22Rv1 (cell line): ENCODE measurements at regions not wholly inside any gene's neighbourhood (a gene's known extent, or its start where the extent isn't known, plus 50 kb on each side); places are given as distances from the start of the nearest gene placed in this dataset.

ENCODE experiments used
- H3K27ac ChIP-seq: fragments of 450-650 bp; 2 replicates; pipeline ENCODE4 v1.5.1; 2017
- ZFX ChIP-seq: fragments of 450-650 bp; IDR thresholded peaks from 2 replicates; pipeline ENCODE4 v1.6.1; 2017; ENCODE audit warnings: antibody characterized with exemption, borderline replicate concordance
- TF ChIP-seq, protein P1 (sequence below): fragments of 450-650 bp; IDR thresholded peaks from 2 replicates; pipeline ENCODE4 v1.5.1; 2017; ENCODE audit warnings: mild to moderate bottlenecking

GRCh38 chr2:188713961-188714360 is 260.2 kb upstream of the COL3A1 start:
- TF ChIP-seq ZFX, result no peak
- TF ChIP-seq, protein P1, sequence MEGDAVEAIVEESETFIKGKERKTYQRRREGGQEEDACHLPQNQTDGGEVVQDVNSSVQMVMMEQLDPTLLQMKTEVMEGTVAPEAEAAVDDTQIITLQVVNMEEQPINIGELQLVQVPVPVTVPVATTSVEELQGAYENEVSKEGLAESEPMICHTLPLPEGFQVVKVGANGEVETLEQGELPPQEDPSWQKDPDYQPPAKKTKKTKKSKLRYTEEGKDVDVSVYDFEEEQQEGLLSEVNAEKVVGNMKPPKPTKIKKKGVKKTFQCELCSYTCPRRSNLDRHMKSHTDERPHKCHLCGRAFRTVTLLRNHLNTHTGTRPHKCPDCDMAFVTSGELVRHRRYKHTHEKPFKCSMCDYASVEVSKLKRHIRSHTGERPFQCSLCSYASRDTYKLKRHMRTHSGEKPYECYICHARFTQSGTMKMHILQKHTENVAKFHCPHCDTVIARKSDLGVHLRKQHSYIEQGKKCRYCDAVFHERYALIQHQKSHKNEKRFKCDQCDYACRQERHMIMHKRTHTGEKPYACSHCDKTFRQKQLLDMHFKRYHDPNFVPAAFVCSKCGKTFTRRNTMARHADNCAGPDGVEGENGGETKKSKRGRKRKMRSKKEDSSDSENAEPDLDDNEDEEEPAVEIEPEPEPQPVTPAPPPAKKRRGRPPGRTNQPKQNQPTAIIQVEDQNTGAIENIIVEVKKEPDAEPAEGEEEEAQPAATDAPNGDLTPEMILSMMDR, result no peak
- H3K27ac ChIP-seq, result no peak overlapping the region

- no peak for TF ChIP-seq ZFX
- TF ChIP-seq, protein P1, result no peak
- no peak overlapping the region for H3K27ac ChIP-seq
Measured at GRCh38 chr2:188720811-188721605, 253.2 kb upstream of the COL3A1 start.

GRCh38 chr2:188721784-188722183 is 252.4 kb upstream of the COL3A1 start:
- TF ChIP-seq, protein P1, result no peak
- no peak for TF ChIP-seq ZFX
- no peak overlapping the region for H3K27ac ChIP-seq

- TF ChIP-seq, protein P1, result no peak
- no peak for TF ChIP-seq ZFX
Measured at GRCh38 chr2:188725746-188726360, 248.3 kb upstream of the COL3A1 start.

GRCh38 chr2:188726626-188727247 is 247.4 kb upstream of the COL3A1 start:
- no peak overlapping the region for H3K27ac ChIP-seq
- no peak for TF ChIP-seq ZFX
- TF ChIP-seq, protein P1, result no peak

More at GRCh38 chr2:188725746-188726360, 248.3 kb upstream of the COL3A1 start:
- H3K27ac ChIP-seq, result no peak overlapping the region

DNA sequence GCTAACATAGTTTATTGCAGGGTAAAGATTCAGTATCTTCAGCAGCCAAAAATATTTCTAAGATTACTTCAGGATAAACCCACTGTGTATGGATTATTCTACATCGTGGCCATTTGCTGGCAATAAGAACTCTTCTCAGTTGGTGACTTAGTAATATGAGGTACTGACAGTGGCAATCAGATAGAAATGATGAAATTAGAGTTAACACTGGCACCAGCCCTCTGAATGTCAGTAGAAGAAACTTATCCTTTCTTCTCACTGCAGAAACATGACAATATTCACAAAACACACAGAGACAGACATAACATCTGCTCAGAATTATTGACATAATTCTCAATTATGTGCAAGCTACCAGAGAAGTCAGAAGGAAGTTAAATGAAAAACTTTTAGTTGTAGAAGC is 246.3 kb upstream of the COL3A1 start:
- H3K27ac ChIP-seq, result no peak overlapping the region
- TF ChIP-seq, protein P1, result no peak
- TF ChIP-seq ZFX, result no peak

GRCh38 chr2:188734691-188735090 is 239.5 kb upstream of the COL3A1 start:
- no peak for TF ChIP-seq ZFX
- TF ChIP-seq, protein P1, result no peak
- no peak overlapping the region for H3K27ac ChIP-seq
